ENCODE measurements at regions not wholly inside any gene's neighbourhood (a gene's known extent, or its start where the extent isn't known, plus 50 kb on each side); places are given as distances from the start of the nearest gene placed in this dataset.

- Histone ChIP-seq H3K27ac (ENCODE audit: low read depth, low read length) (no peak overlapping the region), H3K9me3 (ENCODE audit: control insufficient read depth, low read length) (no peaks in the 10 kb centered on the region), H3K9ac (ENCODE audit: extremely low read depth, low read length, poor library complexity, severe bottlenecking) (no peak overlapping the region), H3K36me3 (ENCODE audit: control insufficient read depth, insufficient read depth, low read length) (no peaks in the 10 kb centered on the region), H3K4me1 (ENCODE audit: control insufficient read depth, insufficient read depth, low read length) (no peaks in the 10 kb centered on the region), H3K27me3 (ENCODE audit: control insufficient read depth, insufficient read depth, low read length, poor library complexity, severe bottlenecking) (peaks cover 70% of the 10 kb centered on the region), H3K4me3 (ENCODE audit: low read length) (no peak overlapping the region)
- TF ChIP-seq CTCF (conservative IDR thresholded peaks at IDR 0.05), result no peak
- no peak overlapping the region for H3K27ac Mint-ChIP-seq
- H3K4me3 Mint-ChIP-seq, result no peak overlapping the region
- no peak for DNase-seq
- H3K9me3 Mint-ChIP-seq, result no peaks in the 10 kb centered on the region
- H3K27me3 Mint-ChIP-seq (ENCODE audit: insufficient read depth), result peaks cover 51% of the 10 kb centered on the region
- no peaks in the 10 kb centered on the region for H3K36me3 Mint-ChIP-seq (ENCODE audit: low read depth)
- WGBS, 2 experiments (ENCODE audit: insufficient coverage in 1 of 2, insufficient read length in 1 of 2), result 80 to 95% methylated on average over 2 of the region's 2 CpGs
- H3K4me1 Mint-ChIP-seq, result no peaks in the 10 kb centered on the region
Observed at GRCh38 chr5:5919411-5919810, 458.9 kb downstream of the MED10 start.

GRCh38 chr5:5906778-5907177, 471.6 kb downstream of the MED10 start:
- Mint-ChIP-seq H3K27ac (no peak overlapping the region), H3K4me3 (no peak overlapping the region), H3K27me3 (ENCODE audit: insufficient read depth) (peaks cover 20% of the 10 kb centered on the region), H3K9me3 (no peaks in the 10 kb centered on the region), H3K36me3 (ENCODE audit: low read depth) (no peaks in the 10 kb centered on the region), H3K4me1 (no peaks in the 10 kb centered on the region)
- H3K4me3 ChIP-seq (ENCODE audit: low read length), result no peak overlapping the region
- 80% methylated on average over 1 of the region's 3 CpGs; no CpG with 5 or more reads in 1 of the 2 experiments for WGBS, 2 experiments (ENCODE audit: insufficient coverage in 1 of 2, insufficient read length in 1 of 2)
- H3K27me3 ChIP-seq (ENCODE audit: control insufficient read depth, insufficient read depth, low read length, poor library complexity, severe bottlenecking), result peaks cover 22% of the 10 kb centered on the region
- no peaks in the 10 kb centered on the region for H3K9me3 ChIP-seq (ENCODE audit: control insufficient read depth, low read length)
- H3K4me1 ChIP-seq (ENCODE audit: control insufficient read depth, insufficient read depth, low read length), result no peaks in the 10 kb centered on the region
- H3K27ac ChIP-seq (ENCODE audit: low read depth, low read length), result no peak overlapping the region
- TF ChIP-seq CTCF (conservative IDR thresholded peaks at IDR 0.05), result no peak
- DNase-seq, result no peak
- no peaks in the 10 kb centered on the region for H3K36me3 ChIP-seq (ENCODE audit: control insufficient read depth, insufficient read depth, low read length)
- no peak overlapping the region for H3K9ac ChIP-seq (ENCODE audit: extremely low read depth, low read length, poor library complexity, severe bottlenecking)

- no peak overlapping the region for H3K27ac ChIP-seq (ENCODE audit: low read depth, low read length)
- Mint-ChIP-seq H3K9me3 (no peaks in the 10 kb centered on the region), H3K4me1 (no peaks in the 10 kb centered on the region), H3K27me3 (ENCODE audit: insufficient read depth) (peaks cover 8% of the 10 kb centered on the region), H3K36me3 (ENCODE audit: low read depth) (no peaks in the 10 kb centered on the region), H3K4me3 (no peak overlapping the region), H3K27ac (no peak overlapping the region)
- H3K36me3 ChIP-seq (ENCODE audit: control insufficient read depth, insufficient read depth, low read length), result no peaks in the 10 kb centered on the region
- 83 to 100% methylated on average over 2 of the region's 2 CpGs for WGBS, 2 experiments (ENCODE audit: insufficient coverage in 1 of 2, insufficient read length in 1 of 2)
- H3K9ac ChIP-seq (ENCODE audit: extremely low read depth, low read length, poor library complexity, severe bottlenecking), result no peak overlapping the region
- no peak overlapping the region for H3K4me3 ChIP-seq (ENCODE audit: low read length)
- H3K27me3 ChIP-seq (ENCODE audit: control insufficient read depth, insufficient read depth, low read length, poor library complexity, severe bottlenecking), result peaks cover 7% of the 10 kb centered on the region
- TF ChIP-seq CTCF (conservative IDR thresholded peaks at IDR 0.05), result no peak
- no peaks in the 10 kb centered on the region for H3K4me1 ChIP-seq (ENCODE audit: control insufficient read depth, insufficient read depth, low read length)
- no peaks in the 10 kb centered on the region for H3K9me3 ChIP-seq (ENCODE audit: control insufficient read depth, low read length)
- no peak for DNase-seq
Observed at GRCh38 chr5:5905186-5905585, 473.2 kb downstream of the MED10 start.
